H9 (cell line): ENCODE measurements at regions not wholly inside any gene's neighbourhood (a gene's known extent, or its start where the extent isn't known, plus 50 kb on each side); places are given as distances from the start of the nearest gene placed in this dataset.

Experiments
- DNase-seq: peaks from one replicate; pipeline ENCODE4 v3.0.0-alpha.2; 2017
- H2AFZ ChIP-seq: one replicate; pipeline ENCODE4 v1.6.1; 2013; ENCODE audit warnings: mild to moderate bottlenecking, low read length, control low read depth, moderate library complexity
- H2AK5ac ChIP-seq: 2 replicates; pipeline ENCODE4 v1.6.1; 2013; ENCODE audit warnings: low read length, control low read depth, mixed read lengths; ENCODE audit not compliant: insufficient read length
- H2BK120ac ChIP-seq: one replicate; pipeline ENCODE4 v1.6.1; 2013; ENCODE audit warnings: low read depth, mild to moderate bottlenecking, low read length, control low read depth, inconsistent platforms; ENCODE audit not compliant: poor library complexity, severe bottlenecking
- H2BK12ac ChIP-seq: 2 replicates; pipeline ENCODE4 v1.6.1; 2013; ENCODE audit warnings: low read length, control low read depth, mixed read lengths, low read depth; ENCODE audit not compliant: insufficient read length
- H2BK15ac ChIP-seq: 2 replicates; pipeline ENCODE4 v1.6.1; 2013; ENCODE audit warnings: low read depth, low read length, control low read depth
- H2BK20ac ChIP-seq: one replicate; pipeline ENCODE4 v1.6.1; 2013; ENCODE audit warnings: low read depth, mild to moderate bottlenecking, low read length, control low read depth, inconsistent platforms; ENCODE audit not compliant: poor library complexity, severe bottlenecking
- H2BK5ac ChIP-seq: 2 replicates; pipeline ENCODE4 v1.6.1; 2013; ENCODE audit warnings: low read length, control low read depth, mixed read lengths; ENCODE audit not compliant: insufficient read length
- H3K14ac ChIP-seq: 2 replicates; pipeline ENCODE4 v1.6.1; 2013; ENCODE audit warnings: low read length, control low read depth; ENCODE audit not compliant: insufficient read depth
- H3K18ac ChIP-seq: 2 replicates; pipeline ENCODE4 v1.6.1; 2013; ENCODE audit warnings: low read depth, mild to moderate bottlenecking, mixed read lengths, low read length, control low read depth; ENCODE audit not compliant: insufficient read length
- H3K23ac ChIP-seq: 2 replicates; pipeline ENCODE4 v1.6.1; 2013; ENCODE audit warnings: low read length, control low read depth, mixed read lengths, low read depth; ENCODE audit not compliant: insufficient read length
- H3K23me2 ChIP-seq: 2 replicates; pipeline ENCODE4 v1.6.1; 2013; ENCODE audit warnings: low read depth, mild to moderate bottlenecking, mixed read lengths, low read length, control low read depth; ENCODE audit not compliant: insufficient read length, poor library complexity, severe bottlenecking
- H3K27ac ChIP-seq: 2 replicates; pipeline ENCODE4 v1.5.1; 2013; ENCODE audit warnings: low read length, control low read depth, mixed read lengths, low read depth; ENCODE audit not compliant: insufficient read length
- H3K27me3 ChIP-seq: 2 replicates; pipeline ENCODE4 v1.6.1; 2013; ENCODE audit warnings: low read length, control low read depth, inconsistent platforms; ENCODE audit not compliant: insufficient read depth
- H3K4ac ChIP-seq: 2 replicates; pipeline ENCODE4 v1.6.1; 2013; ENCODE audit warnings: low read depth, mild to moderate bottlenecking, control low read depth, inconsistent platforms, low read length, moderate library complexity
- H3K4me1 ChIP-seq: 2 replicates; pipeline ENCODE4 v1.6.1; 2013; ENCODE audit warnings: low read length, control low read depth, inconsistent platforms; ENCODE audit not compliant: insufficient read depth
- H3K4me2 ChIP-seq: 2 replicates; pipeline ENCODE4 v1.6.1; 2013; ENCODE audit warnings: low read length, control low read depth, mixed read lengths; ENCODE audit not compliant: insufficient read length, insufficient read depth
- H3K56ac ChIP-seq: 2 replicates; pipeline ENCODE4 v1.6.1; 2013; ENCODE audit warnings: low read depth, mild to moderate bottlenecking, mixed read lengths, low read length, control low read depth; ENCODE audit not compliant: insufficient read length
- H3K79me1 ChIP-seq: 2 replicates; pipeline ENCODE4 v1.6.1; 2013; ENCODE audit warnings: low read depth, mild to moderate bottlenecking, moderate library complexity, low read length, control low read depth, inconsistent platforms; ENCODE audit not compliant: insufficient read depth, poor library complexity, severe bottlenecking
- H3K79me2 ChIP-seq: 2 replicates; pipeline ENCODE4 v1.6.1; 2013; ENCODE audit warnings: low read length, control low read depth, inconsistent platforms; ENCODE audit not compliant: insufficient read depth
- H3K9ac ChIP-seq: 2 replicates; pipeline ENCODE4 v1.6.1; 2013; ENCODE audit warnings: low read length, control low read depth, mixed read lengths; ENCODE audit not compliant: insufficient read length; ENCODE audit errors: extremely low read depth
- H3K9me3 ChIP-seq: one replicate; pipeline ENCODE4 v1.6.1; 2013; ENCODE audit warnings: low read depth, low read length, inconsistent platforms; ENCODE audit not compliant: control insufficient read depth
- H3T11ph ChIP-seq: one replicate; pipeline ENCODE4 v1.6.1; 2013; ENCODE audit warnings: mild to moderate bottlenecking, low read length, control low read depth, inconsistent platforms
- H4K20me1 ChIP-seq: one replicate; pipeline ENCODE4 v1.6.1; 2013; ENCODE audit not compliant: control insufficient read depth, insufficient read length, insufficient read depth
- H4K5ac ChIP-seq: 2 replicates; pipeline ENCODE4 v1.6.1; 2013; ENCODE audit warnings: low read depth, mild to moderate bottlenecking, mixed read lengths, low read length, control low read depth; ENCODE audit not compliant: insufficient read length
- H4K8ac ChIP-seq: replicated peaks from 2 replicates; pipeline ENCODE4 v1.6.1; 2013; ENCODE audit warnings: low read length, control low read depth, mixed read lengths, low read depth; ENCODE audit not compliant: insufficient read length
- H4K91ac ChIP-seq: 2 replicates; pipeline ENCODE4 v1.6.1; 2013; ENCODE audit warnings: low read depth, mild to moderate bottlenecking, moderate library complexity, mixed read lengths, low read length, control low read depth; ENCODE audit not compliant: insufficient read length
- H3K27ac Mint-ChIP-seq, 3 experiments: 2 replicates in 2 of 3; 3 replicates in 1 of 3; pipeline ENCODE4 v1.8.0; 2020 to 2021; ENCODE audit warnings: mixed read lengths in 3 of 3, mild to moderate bottlenecking in 1 of 3, moderate library complexity in 1 of 3
- H3K27me3 Mint-ChIP-seq: 2 replicates; pipeline ENCODE4 v1.8.0; 2021; ENCODE audit warnings: low read depth, mild to moderate bottlenecking, moderate library complexity, mixed read lengths
- H3K36me3 Mint-ChIP-seq, 3 experiments: 2 replicates in 2 of 3; 3 replicates in 1 of 3; pipeline ENCODE4 v1.8.0; 2020 to 2021; ENCODE audit warnings: low read depth in 3 of 3, mixed read lengths in 3 of 3; ENCODE audit not compliant: insufficient read depth in 1 of 3
- H3K4me1 Mint-ChIP-seq, 2 experiments: 2 replicates each; pipeline ENCODE4 v1.8.0; 2020; ENCODE audit warnings: mixed read lengths in 2 of 2
- H3K4me3 Mint-ChIP-seq, 2 experiments: 2 replicates in 1 of 2; 3 replicates in 1 of 2; pipeline ENCODE4 v1.8.0; 2020 to 2021; ENCODE audit warnings: mild to moderate bottlenecking in 2 of 2, mixed read lengths in 2 of 2, moderate library complexity in 1 of 2
- H3K9me3 Mint-ChIP-seq, 2 experiments: 2 replicates in 1 of 2; 3 replicates in 1 of 2; pipeline ENCODE4 v1.8.0; 2020; ENCODE audit warnings: mild to moderate bottlenecking in 2 of 2, mixed read lengths in 2 of 2, moderate library complexity in 1 of 2
- WGBS: extraction: QIAGEN DNeasy Blood & Tissue Kit; methylation state at CpG from one replicate; pipeline ENCODE4 v1.1.7; 2013; ENCODE audit warnings: missing lambda C conversion rate, low lambda C conversion rate, mixed read lengths; ENCODE audit not compliant: insufficient read length; ENCODE audit errors: extremely low coverage; 5-methylcytosine and 5-hydroxymethylcytosine counted together
- TF ChIP-seq, protein P1 (sequence below): fragments of 200-600 bp; sonication (generic); conservative IDR thresholded peaks from 3 replicates; pipeline ENCODE4 v1.8.0; 2021; ENCODE audit warnings: antibody characterized with exemption, mild to moderate bottlenecking

DNA sequence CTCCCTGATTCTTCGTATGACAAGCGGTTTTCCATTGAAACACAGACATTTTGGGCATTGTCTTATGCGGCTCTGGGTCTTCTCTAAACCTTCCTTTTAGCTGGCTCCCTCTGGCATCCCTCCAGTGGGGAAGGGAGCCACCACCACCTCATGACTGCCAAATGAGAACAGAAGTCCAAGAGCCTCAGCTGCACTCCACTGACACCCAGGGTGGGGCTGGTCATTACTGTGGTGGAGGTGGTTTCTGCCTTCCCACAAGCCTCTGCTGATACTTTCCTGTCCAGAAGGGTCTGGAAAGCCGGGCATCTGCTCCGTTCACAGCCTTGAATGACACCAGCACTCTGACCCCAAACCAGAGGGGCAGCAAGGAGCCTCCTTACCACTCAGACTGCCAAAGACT, 213.5 kb downstream of the ZNF516 start:
- H4K91ac ChIP-seq = no peak overlapping the region
- 0 out of 2 replicates have a peak, but pooled peaks cover 1% of the 10 kb centered on the region for H3K27me3 Mint-ChIP-seq
- H4K5ac ChIP-seq = no peak overlapping the region
- H2BK5ac ChIP-seq = no peak overlapping the region
- H3K56ac ChIP-seq = no peak overlapping the region
- H3K27ac ChIP-seq = no peak overlapping the region
- H3K4me1 Mint-ChIP-seq = peaks cover 4 to 6% of the 10 kb centered on the region in 2 experiments; a peak in 3 of 4 replicates
- H3K27me3 ChIP-seq = no peaks in the 10 kb centered on the region
- WGBS = no CpG with 5 or more reads among the region's 5 CpGs
- no peaks in the 10 kb centered on the region for H3K79me1 ChIP-seq
- no peak overlapping the region for H3K4me2 ChIP-seq
- H3K9me3 ChIP-seq = no peaks in the 10 kb centered on the region
- H3K23ac ChIP-seq = no peak overlapping the region
- no peak overlapping the region for H2BK20ac ChIP-seq
- no peak overlapping the region for H2AK5ac ChIP-seq
- no peak overlapping the region for H2BK15ac ChIP-seq
- H3K36me3 Mint-ChIP-seq = no peaks in the 10 kb centered on the region
- H2AFZ ChIP-seq = no peak overlapping the region
- H2BK120ac ChIP-seq = no peak overlapping the region
- no peaks in the 10 kb centered on the region for H4K20me1 ChIP-seq
- no peaks in the 10 kb centered on the region for H3K79me2 ChIP-seq
- TF ChIP-seq, protein P1, sequence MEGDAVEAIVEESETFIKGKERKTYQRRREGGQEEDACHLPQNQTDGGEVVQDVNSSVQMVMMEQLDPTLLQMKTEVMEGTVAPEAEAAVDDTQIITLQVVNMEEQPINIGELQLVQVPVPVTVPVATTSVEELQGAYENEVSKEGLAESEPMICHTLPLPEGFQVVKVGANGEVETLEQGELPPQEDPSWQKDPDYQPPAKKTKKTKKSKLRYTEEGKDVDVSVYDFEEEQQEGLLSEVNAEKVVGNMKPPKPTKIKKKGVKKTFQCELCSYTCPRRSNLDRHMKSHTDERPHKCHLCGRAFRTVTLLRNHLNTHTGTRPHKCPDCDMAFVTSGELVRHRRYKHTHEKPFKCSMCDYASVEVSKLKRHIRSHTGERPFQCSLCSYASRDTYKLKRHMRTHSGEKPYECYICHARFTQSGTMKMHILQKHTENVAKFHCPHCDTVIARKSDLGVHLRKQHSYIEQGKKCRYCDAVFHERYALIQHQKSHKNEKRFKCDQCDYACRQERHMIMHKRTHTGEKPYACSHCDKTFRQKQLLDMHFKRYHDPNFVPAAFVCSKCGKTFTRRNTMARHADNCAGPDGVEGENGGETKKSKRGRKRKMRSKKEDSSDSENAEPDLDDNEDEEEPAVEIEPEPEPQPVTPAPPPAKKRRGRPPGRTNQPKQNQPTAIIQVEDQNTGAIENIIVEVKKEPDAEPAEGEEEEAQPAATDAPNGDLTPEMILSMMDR = no peak
- H3K23me2 ChIP-seq = no peaks in the 10 kb centered on the region
- H4K8ac ChIP-seq = no peak overlapping the region
- no peak overlapping the region for H3K4ac ChIP-seq
- no peak overlapping the region for H3T11ph ChIP-seq
- H3K9ac ChIP-seq = no peak overlapping the region
- no peak overlapping the region for H3K27ac Mint-ChIP-seq
- H3K18ac ChIP-seq = no peak overlapping the region
- H3K4me1 ChIP-seq = no peaks in the 10 kb centered on the region
- no peak overlapping the region for H3K14ac ChIP-seq
- H3K4me3 Mint-ChIP-seq = no peak overlapping the region
- no peak for DNase-seq
- H3K9me3 Mint-ChIP-seq = no peaks in the 10 kb centered on the region; a peak in 1 of 5 replicates
- no peak overlapping the region for H2BK12ac ChIP-seq
